GM19372 (cell line): ENCODE measurements at regions not wholly inside any gene's neighbourhood (a gene's known extent, or its start where the extent isn't known, plus 50 kb on each side); places are given as distances from the start of the nearest gene placed in this dataset.
"Not testable (repeated sequence)": the region's sequence is repeated elsewhere in the genome, so short reads cannot be mapped to it uniquely, and the experiment has no call there.

Experiments used
- ATAC-seq: cut with Tn5 transposase; IDR thresholded peaks from one replicate; pipeline ENCODE4 v1.9.1; 2021; ENCODE audit warnings: mild to moderate bottlenecking, low read depth, moderate library complexity; ENCODE audit not compliant: unreplicated experiment

- no peak for ATAC-seq
Observed at GRCh38 chr13:55728247-55728646, 1412.5 kb upstream of the PRR20A start.

DNA sequence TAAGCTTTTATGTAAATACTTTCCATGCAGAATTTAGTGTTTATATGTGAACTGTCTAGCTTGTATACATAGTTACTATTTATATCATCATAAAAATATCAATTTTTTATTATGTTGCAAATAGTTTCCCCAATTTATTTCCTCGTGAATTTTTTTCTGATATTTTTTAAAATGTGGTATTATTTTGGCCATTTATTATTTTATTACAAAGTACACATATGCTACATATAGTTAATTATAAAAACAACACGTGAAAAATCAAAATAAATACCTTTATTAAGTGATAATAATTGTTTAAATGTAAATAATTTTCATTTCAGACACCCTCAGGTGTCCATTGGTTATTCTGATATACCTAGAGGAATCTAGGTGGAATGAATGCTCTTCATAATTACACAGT is 1394.9 kb upstream of the PRR20A start:
- no peak for ATAC-seq

GRCh38 chr13:55761986-55762385 is 1378.7 kb upstream of the PRR20A start:
- no peak for ATAC-seq

GRCh38 chr13:55777612-55778011 is 1363.1 kb upstream of the PRR20A start:
- ATAC-seq, result no peak

GRCh38 chr13:55783841-55784240 is 1356.9 kb upstream of the PRR20A start:
- no peak for ATAC-seq

DNA sequence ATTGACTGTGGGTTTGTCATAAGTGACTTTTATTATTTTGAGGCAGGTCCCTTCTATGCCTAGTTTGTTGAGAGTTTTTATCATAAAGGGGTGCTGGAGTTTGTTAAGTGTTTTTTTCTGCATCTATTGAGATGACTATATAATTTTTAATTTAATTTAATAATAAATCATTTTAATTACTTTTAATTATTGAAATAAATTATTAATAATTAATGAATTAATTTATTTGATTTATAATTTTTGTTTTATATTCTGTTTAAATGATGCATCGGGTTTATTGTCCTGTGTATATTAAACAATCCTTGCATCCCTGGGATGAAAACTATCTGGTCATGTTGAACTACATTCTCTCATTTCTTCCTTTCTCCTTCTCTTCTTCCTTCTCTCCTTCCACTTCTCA is 1352.2 kb upstream of the PRR20A start:
- ATAC-seq, result no peak

DNA sequence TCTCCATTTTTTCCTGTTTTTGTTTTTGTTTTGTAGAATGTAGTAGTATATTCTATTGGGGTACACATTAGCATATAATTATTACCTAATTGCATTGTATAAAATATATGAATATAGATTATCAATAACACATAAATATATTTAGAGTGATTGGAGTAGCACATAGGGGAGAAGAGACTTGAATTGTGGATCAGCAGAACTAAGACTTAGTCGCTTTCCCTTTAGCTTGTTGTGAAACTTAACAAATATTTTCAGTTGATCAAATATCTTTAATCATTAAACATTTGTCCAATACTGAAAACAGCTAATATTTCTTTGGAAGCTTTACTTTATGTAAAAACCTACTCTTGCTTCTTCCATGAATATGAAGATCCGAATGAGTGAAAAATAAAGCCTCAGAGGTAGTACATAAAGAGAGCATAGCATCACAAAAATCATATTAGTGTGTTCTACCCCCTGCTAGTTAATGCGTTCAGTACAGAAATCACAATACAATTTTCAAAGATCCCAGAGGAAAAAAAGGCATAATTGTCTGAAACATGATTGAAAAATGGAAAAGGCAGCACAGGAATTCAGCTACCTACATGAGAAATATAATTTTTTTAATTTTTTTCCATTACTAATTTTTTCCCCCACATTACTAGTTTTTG is 1348.0 kb upstream of the PRR20A start:
- ATAC-seq, result no peak

GRCh38 chr13:55815458-55816033 is 1325.2 kb upstream of the PRR20A start:
- ATAC-seq, result no peak

GRCh38 chr13:55816976-55817601 is 1323.6 kb upstream of the PRR20A start:
- ATAC-seq, result no peak

DNA sequence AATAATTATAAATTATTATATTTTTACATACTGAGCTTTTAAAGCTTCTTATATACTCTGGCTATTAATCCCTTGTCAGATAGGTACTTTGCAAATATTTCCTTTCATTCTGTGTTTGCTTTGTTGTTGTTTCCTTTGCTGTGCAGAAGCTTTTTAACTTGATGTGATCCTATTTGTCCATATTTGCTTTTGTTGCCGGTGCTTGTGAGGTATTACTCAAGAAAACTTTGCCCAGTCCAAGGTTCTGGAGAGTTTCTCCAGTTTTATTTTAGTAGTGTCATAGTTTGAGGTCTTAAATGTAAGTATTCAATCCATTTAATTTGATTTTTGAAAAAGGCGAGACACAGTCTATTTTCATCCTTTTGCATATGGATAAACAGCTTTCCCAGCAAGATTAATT is 1319.9 kb upstream of the PRR20A start:
- ATAC-seq, result no peak

DNA sequence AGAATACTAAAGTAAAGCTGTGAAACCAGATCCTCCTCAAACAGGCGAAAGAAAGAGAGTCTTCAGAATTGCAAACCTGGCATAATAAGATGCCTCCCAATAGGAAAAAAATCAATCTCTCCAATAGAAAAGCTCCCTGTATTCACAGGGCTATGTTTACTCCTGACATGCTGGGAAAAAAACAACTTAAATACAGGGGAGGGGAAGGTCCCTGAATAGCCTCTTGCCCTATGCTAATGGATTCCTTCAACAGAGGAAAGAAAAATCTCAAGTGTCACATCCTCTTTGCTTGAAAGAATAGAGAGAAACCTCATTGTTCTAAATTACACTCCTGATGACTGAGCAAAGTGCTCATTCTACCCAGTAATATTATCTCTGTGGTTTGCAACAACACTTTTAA is 1271.1 kb upstream of the PRR20A start:
- ATAC-seq, result no peak

DNA sequence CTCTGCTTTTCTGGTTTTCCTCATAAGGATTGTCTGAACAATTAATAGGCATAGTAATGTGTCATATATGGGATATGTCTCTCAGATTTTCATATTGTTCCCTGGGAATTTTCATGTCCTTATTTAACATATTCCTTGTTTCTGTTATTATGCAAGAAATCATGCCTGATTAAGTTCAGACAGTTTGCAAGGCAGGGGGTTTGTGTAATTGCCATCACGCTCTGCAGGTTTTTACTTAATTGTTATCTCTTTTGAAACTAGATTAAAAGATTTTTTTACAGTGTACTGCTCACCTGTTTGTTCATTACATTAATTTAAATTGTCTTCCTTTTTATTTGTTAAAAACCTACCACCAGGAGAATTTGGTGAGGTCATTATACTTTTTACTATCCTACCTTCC is 1253.2 kb upstream of the PRR20A start:
- ATAC-seq, result no peak

DNA sequence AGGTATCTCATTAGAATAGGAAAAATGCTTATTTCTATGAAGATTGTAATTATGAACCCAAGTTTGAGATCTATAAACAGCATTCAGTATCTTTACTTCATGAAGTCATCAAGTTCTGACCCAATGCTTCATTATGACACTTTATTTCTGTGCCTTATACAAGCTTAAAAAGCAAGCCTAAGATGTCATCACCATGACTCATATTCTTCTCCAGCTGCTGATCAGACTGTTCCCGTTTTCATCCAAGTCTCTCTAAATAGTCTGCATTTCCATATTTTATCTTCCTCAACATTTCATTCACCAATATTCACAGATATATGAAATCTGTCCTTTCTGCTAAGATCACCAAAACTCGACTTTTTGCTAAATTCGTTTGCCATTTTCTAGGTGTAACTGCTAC is 1247.2 kb upstream of the PRR20A start:
- no peak for ATAC-seq

- ATAC-seq, result no peak
Observed at GRCh38 chr13:55937180-55937579, 1203.5 kb upstream of the PRR20A start.

- no peak for ATAC-seq
Observed at GRCh38 chr13:55948175-55948574, 1192.5 kb upstream of the PRR20A start.

GRCh38 chr13:55963934-55964333 is 1176.8 kb upstream of the PRR20A start:
- no peak for ATAC-seq

- ATAC-seq, result no peak
Observed at GRCh38 chr13:55967055-55967454, 1173.7 kb upstream of the PRR20A start.

DNA sequence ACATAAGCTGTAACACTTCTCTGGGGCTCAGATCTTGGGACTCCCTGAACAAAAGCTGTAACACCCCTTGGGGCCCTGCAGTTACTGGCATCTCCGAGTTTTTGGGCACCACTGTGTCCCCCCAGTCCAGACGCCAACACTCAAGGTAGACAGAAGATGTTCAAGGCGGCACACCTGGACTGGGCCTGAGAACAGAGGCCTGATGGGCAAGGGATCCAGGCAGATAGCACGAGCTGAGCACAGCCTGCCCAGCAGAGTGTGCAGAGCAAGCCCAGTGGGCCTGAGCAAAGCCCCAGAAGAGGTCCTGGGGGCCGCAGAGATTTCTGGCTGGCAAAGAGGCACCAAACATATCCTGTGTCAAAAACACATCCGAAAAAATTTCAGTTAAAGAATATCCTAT is 1163.3 kb upstream of the PRR20A start:
- no peak for ATAC-seq

- ATAC-seq, result no peak
Observed at GRCh38 chr13:55981381-55981780, 1159.3 kb upstream of the PRR20A start.

DNA sequence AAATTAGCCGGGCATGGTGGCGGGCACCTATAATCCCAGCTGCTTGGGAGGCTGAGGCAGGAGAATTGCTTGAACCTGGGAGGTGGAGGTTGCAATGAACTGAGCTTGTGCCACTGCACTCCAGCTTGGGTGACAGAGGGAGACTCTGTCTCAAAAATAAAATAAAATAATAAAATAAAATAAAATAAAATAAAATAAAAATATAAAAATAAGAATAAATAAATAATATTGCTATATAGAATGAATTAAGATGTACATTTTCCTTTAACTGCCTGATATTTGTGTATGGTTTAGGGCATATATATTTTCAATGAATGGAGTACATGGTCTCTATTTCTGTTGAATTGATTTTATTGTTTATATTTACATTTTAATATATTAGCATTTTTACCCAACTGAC is 1156.7 kb upstream of the PRR20A start:
- ATAC-seq, result not testable (repeated sequence)

- no peak for ATAC-seq
Observed at GRCh38 chr13:55990631-55991030, 1150.1 kb upstream of the PRR20A start.

DNA sequence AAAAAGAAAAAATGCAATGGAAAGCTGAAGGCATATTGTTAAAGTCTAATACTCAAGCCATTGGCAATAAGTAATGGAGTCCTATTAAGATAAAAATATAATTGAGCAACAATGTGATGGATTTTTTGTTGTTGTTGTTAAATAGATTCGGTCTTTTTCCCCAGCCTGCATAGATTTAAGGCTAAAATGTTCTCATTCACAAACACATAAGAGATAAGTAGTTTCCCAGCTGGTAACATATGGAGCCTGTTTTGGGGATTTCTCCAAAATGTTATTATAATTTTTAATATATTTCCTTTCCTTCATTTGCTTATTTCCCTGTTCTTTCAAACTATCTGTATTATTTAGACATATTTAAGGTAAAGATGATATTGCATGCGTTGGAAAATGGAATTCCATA is 1149.1 kb upstream of the PRR20A start:
- no peak for ATAC-seq
